ENCODE measurements at regions not wholly inside any gene's neighbourhood (a gene's known extent, or its start where the extent isn't known, plus 50 kb on each side); places are given as distances from the start of the nearest gene placed in this dataset.

DNA sequence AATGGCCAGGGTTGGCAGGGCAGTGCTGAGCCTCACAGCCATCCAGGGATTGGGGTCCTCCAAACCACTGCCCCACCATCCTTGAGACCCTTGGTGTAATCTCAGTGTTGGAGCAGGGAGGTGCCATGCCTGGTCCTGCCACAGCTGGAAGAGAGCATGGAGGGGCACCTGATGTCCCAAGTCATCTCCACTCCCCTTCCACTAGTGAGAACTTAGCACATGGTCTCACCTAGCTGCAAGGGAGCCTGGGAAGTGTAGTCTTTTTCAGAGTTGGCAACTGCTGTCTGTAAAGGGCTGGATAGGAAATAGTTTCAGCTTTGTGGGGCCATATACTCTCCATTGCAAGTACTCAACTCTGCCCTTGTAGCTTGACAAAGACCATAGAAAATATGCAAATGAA, 238.7 kb downstream of the RPS24 start:
- DNase-seq (ENCODE audit: low read depth in 2 of 2): no peak

DNA sequence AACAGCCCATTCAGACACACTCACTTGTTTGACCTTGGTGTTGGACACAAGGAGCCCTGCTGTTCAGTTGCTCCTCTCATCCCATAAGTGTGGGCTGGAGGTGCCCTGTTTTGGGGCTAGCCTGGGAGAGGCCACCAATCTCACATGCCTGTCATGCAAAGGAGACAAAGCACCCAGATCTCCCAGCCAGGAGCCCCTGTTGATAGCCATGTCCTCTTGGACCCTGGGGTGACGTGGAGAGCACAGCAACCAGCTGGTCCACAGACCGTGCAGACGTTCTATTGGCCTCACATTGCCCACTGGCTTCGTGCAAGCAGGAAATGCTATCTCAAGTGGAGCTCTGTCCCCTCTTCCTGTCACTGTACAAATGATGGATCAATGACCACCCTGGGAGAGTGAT, 240.8 kb downstream of the RPS24 start:
- DNase-seq (ENCODE audit: low read depth in 2 of 2): no peak

DNA sequence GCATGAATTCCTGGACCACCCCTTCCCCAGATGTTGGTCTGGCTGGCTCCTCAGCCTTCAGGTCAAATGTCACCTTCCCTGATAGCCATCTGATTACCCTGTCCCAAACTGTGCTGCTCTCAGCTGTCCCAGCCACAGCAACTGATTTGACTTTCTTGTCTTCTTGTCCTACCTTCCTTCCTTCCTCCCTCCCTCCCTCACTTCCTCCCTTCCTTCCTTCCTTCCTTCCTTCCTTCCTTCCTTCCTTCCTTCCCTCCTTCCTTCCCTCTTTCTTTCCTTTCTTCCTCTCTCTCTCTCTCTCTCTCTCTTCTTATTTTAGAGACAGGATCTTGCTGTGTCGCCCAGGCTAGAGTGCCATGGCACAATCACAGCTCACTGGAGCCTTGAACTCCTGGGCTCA, 242.5 kb downstream of the RPS24 start:
- DNase-seq (ENCODE audit: low read depth in 2 of 2): no peak

DNA sequence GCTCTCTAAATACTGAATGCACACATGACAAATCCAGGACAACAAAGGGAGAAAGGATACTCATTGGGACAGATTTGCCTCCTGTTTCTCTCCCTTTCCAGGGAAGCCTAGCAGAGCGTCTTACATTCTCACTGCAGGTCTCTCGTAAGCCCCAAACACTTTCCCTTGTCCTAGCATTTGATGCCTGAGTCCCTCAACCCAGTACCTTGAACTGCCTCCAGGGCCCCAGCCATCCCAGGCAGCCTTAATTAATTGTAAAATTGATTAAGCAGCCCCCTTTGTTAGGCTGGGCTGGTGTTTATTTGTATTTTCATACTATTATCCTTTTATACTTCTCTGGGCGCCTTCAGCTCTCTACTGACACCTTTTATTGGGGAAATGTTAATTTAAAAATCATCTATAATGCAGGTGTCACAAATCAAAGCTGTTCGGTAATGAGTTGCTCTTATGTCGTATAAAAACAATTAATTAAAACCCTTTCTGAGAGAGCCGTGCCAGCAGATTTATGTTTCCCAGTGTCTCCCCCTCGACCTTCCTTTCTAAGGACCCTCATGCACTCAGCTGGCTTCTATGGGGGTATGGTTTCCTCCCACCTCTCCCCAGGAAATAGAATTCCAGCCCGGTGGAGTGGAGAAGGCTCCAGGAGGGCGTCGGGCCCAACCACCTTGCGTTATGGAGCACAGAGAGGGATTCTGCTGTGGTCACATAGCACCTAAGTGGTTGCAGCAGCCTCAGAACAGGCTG, 243.8 kb downstream of the RPS24 start:
- no peak for DNase-seq (ENCODE audit: low read depth in 2 of 2)

DNA sequence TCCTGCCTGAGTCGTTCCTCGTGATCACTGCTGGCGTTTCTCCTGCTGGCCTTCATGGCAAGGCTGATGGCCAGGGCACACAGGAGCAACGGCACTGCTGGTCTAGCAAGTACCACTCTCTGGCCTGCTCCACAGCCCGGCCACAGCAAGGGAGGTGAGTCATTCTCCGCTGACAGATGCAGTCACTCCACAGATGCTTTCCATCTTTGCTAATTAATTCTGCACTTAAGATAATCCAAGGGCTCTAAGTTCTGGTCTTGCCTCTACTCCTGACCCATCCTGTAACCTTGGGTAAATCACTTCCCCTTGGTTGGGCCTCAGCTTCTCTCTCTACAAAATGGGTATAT, 244.4 kb downstream of the RPS24 start:
- no peak for DNase-seq (ENCODE audit: low read depth in 2 of 2)

DNA sequence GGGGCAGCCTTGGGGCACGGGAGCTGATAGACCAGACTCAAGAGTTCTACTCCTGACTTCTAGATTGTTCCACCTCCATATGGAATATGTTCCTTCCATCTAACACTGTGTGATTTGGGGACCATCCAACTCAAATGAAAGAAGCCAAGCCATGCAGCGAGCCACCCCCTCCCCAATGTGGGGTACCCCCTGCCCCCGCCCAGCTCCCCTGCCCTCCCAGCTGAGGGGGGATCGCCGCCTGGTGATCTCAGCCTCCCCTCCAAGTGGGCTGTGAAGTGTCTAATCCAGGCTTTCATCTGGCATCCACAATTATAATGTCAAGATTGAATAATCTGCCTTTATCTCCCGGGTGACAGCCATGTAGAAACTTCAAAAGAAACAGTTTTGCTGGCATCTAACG, 246.1 kb downstream of the RPS24 start:
- no peak for DNase-seq (ENCODE audit: low read depth in 2 of 2)

DNA sequence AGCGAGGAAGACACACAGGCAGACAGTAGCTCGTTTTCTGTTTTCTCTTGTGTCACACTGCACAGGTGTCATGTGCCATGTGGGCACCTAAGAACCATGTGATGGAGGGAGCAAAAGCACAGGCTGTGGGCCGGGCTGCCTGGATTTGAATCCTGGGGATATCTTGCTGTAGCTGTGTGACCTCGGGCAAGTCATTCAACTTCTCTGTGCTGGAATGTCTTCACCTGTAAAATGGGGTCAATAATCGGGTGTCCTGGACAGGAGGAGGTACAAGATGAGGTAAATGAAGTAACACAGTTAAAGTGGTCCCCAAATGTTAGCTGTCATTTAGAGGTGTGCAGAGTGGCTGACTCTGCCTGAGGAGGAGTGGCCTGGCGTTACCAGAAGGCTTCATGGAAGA, 246.9 kb downstream of the RPS24 start:
- no peak for DNase-seq (ENCODE audit: low read depth in 2 of 2)

DNA sequence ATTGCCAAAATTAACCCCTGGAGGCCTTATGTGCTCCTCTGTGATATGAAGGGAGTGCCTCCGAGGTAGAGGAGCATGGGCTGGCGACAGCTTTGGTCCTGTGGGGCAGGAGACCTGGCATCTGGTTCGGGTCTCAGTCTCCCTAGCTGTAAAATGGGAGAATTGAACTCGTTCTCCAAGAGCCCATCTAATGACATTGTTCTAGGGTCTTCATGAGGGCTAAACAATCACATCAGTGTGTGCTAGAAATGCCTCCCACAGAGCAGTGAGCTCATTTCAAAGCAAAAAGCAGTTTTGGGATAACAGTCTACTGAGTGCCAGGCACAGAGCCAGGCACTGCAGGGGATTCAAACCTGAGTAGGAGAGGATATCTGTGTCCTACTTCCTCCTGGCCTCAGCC, 248.0 kb downstream of the RPS24 start:
- DNase-seq (ENCODE audit: low read depth in 2 of 2): no peak

DNA sequence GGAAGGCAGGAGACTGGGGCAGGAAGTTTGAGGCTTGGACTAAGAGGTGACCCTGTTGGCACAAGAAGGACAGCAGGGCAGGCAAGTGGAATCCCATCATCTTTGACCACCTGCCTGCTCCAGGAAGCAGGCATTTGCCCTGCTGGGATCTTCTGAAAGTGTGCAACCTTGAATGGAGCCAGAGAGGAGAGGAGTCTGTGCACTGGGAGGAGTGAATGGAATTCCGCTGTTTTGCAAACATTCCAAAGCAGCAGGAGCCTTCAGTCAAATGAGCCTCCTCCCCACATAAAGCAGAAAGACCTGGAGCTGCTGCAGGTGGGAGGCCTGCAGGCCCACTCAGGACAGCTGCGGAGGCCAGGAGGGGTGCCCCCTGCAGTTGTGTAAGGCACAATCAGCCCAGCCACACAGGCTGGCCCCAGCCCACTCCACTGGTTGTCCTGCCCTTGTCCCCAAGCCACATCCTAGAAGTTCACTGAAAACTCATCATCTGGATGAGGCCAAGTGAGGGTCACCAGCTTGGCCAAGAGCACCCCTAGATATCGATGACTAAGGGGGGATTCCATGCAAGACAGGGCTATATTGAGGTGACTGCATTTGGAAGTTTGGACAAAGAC, 249.5 kb downstream of the RPS24 start:
- no peak for DNase-seq (ENCODE audit: low read depth in 2 of 2)

DNA sequence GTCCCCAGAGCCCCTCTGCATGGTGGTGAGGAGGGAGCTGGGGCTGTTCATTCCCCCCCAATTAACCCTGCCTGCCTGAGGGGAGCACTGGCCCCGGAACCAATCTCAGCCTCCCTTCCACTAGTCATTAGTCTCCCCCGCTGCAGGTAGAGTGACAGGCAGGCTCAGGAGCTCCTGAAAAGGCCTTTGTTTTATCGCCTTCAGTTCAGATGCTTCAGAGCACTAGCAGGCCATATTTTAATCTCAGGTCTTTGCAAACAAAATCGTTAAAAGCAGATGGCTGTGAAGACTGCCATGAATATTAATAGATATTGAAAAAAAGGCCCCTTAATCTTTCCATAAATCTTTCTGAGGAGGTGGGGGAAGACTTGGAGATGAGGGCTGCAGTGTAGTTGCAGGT, 250.7 kb downstream of the RPS24 start:
- DNase-seq (ENCODE audit: low read depth in 2 of 2): no peak

DNA sequence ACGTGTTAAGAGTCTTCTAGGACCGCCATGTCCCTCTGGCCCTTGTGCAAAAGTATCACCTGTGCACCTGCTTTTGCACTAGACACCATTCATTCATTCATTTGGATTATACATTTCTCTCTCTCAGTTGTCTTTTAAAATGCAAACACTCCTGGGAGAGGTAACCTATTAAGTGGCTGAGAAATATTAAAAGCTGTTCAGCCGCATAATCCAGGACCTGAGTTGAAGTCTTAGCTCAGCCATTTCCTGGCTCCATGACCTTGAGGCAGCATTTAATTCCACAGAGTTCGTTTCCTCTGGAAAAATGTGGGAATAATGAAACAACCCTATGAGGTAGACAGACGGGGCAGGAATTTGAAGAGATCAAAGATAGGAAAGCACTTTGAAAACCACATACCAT, 251.6 kb downstream of the RPS24 start:
- no peak for DNase-seq (ENCODE audit: low read depth in 2 of 2)

DNA sequence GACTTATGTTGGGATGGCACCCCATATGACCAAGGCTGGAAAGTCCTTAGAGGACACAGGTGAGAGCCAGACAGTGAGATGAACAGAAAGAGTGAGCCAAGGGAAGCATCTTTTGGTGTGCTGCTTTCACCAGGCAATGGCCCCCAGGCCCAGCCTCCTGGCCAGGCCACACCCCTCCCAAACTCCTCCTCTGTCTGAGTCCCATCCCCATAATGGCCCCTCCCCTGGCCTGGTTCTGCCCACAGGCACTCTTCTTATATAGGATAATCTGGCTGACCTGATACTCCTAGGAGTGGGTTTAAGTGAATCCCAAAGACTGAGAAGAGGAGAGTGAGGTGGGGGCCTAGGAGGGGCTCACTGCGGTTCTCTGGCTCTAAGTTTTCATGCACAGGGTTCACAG, 252.5 kb downstream of the RPS24 start:
- no peak for DNase-seq (ENCODE audit: low read depth in 2 of 2)

DNA sequence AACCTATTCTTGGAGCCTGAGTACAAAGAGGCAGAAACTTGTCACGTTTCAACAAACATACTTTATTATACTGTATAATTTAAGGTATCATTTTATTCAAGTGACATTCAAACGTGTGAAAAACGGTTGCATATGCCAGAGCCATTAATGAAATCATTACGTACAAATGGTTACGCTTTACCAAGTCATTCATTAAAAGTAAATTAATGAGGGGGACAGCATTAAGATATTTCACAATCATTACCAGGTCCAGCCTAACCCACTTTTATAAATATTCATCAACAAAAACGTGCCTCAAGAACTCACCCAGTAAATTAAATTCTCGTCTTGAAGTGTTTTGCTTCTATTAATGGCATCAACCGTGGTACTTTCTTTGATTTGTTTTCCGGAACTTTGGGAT, 253.0 kb downstream of the RPS24 start:
- DNase-seq (ENCODE audit: low read depth in 2 of 2): no peak

DNA sequence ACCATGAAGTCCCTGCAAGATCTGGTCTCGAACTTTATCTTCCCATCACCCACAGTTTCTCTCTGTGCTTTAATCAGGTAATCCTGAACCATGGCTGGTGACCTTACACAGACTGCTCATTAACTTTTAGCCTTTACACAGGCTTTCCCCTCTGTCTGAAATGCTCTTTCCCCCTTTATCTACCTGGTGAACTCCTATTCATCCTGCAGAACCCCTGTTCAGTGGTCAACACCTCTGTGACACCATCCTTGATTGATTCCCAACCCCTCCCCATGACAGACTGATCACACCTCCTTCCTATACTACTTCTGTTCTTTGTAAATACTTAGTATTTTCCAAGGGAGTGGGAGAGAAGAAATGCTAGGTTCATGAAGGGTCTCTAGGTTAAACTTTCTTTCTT, 254.0 kb downstream of the RPS24 start:
- no peak for DNase-seq (ENCODE audit: low read depth in 2 of 2)

DNA sequence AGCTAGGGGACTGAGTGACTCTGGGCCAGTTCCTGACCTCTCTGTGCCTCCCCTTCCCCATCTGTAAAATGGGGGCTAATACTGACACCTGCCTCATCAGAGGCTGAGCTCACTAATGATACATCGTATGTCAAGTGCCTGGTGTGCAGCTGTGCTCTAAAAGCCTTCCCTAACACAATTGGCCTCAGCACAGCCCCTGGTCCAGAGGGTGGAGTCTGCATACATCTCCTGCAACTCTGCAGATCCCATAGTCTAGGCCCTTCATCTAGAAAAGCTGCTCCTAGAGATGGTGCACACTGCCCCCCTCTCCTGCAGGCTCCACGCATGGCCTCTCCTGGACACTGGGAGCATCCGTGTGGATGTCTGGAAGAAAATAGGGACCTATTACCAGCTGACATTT, 255.0 kb downstream of the RPS24 start:
- no peak for DNase-seq (ENCODE audit: low read depth in 2 of 2)

DNA sequence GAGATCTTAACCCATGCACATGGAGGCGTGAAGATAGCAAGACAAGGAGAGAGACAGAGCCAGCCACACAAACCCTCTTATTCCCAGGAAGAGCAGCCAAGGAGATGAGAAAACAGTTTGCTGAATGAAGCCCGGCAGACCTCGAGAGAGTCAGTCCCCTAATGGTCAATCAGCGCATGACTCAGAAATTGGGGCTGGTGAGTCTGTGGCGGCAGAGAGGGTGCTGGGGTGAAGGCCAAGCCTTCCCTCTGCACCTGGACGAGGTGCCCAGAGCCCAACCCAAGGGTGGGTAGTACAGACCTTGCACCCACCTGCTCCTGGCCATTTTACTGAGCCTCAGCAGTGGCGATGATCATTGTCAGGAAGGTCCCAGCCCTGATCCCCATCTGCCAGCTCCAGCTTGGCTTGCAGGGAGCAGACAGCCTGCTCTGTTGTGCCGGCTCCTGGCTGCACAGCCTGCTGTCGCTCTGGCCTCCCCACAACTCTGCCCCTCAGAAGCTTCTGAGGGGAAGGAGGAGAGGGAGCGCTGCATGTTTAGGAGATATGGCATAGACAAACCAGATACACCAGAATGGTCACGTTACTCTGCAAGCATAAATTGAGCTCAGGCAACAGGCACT, 256.6 kb downstream of the RPS24 start:
- no peak for DNase-seq (ENCODE audit: low read depth in 2 of 2)

DNA sequence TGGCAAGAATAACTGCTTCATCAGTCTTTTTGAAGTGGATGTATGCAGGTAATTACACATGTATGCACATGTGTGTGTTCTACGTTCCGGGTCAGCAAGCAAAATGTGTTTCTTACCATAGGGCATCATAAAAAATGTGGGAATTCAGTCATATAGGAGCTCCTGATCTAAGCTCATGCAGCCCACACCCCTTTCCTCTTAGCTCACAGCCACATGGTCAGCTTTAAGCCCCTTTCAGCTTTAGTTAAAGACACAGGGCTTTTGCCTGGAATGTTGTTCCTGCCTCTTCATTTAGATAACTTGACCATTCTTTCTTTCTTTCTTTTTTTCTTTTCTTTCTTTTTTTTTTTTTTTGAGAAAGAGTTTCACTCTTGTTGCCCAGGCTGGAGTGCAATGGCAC, 258.1 kb downstream of the RPS24 start:
- DNase-seq (ENCODE audit: low read depth in 2 of 2): no peak

DNA sequence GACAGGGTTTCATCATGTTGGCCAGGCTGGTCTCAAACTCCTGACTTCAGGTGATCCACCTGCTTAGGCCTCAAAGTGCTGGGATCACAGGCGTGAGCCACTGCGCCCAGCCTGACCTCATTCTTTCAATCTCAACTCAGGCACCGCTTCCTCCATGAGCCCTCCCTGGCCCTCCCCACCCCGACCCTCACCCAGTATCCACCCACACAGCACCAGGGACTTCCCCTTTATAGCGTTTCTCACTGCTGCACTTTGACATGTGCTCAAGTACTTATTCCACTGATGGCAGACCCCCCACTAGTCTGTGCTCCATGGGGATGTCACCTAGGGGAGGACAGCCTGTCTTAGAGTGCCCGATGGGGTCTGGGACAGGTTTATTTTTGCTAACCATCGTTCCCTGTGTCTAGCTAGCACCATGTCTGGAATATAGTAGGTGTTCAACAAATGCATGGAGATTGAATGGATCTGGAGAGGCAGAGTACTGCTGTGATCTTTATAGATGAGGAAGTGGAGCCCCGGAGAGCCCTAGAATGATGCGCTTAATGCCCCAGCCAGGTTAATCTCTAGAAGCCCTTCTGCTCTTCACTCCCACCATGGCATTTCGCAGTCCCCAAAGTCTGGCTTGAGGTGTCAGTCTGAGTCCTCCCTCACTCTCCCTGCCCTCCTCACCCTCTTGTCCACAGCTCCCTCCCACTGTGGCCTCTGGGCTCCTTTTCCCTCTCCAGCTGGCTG, 258.8 kb downstream of the RPS24 start:
- DNase-seq (ENCODE audit: low read depth in 2 of 2): no peak

DNA sequence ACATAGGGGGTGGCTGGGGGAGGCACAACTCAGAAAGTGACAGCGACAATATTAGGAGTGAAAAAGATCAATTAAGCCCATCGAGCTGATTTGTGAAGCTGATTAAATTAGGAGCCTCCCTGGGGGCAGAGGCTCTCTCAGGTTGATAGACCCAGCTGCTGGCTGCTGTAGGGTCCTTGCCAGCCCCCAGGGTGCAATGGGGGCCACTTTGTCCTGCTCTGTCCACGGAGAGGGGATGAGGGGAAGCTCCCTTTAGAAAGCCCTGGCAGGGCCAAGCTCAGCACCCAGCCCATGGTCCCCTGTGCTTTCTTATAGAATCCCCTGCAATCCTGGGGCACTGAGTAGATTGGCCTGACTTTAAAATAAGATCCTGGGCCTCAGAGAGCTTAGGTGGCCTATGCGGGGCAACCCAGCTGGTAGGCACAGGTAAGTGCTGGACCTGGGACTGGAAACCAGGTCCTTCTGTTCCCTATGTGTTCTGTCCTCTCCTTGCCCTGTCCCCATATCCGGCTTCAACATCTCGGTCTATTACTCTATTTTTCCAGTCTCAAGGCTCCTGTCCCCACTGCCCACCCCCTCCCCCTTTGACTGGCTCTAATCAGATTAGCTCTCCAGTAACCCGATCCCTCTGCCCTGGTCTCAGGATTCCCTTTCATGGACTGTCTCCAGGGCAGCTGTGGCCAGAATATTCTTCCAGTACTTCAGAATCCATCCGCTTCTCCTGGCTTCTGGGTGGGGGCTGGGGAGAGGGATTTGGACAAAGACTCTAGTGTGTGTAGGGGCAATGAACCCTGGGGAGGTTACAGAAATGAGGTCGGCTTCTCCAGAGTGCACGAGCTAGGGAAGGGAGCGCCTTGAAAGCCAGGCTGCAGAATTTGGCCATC, 259.6 kb downstream of the RPS24 start:
- DNase-seq (ENCODE audit: low read depth in 2 of 2): no peak

DNA sequence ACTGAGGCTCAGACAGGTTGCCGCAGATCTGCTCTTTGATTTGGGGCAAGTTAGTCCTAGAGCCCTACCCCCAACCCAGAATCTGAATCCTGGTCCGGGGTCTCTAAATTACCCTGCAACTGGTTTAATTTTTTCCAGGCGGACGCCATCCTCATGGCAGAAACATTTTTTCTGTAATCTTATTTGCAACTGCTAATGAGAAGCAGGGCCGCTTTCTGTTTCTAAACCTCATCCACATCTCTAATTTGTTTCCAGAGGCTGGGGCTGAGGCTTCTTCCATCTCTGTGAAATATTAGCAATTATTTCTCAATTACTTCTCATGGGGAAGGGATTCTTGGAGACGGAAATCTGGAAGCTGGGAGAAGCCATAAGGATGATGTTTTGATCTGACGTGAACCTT, 261.6 kb downstream of the RPS24 start:
- DNase-seq (ENCODE audit: low read depth in 2 of 2): no peak

DNA sequence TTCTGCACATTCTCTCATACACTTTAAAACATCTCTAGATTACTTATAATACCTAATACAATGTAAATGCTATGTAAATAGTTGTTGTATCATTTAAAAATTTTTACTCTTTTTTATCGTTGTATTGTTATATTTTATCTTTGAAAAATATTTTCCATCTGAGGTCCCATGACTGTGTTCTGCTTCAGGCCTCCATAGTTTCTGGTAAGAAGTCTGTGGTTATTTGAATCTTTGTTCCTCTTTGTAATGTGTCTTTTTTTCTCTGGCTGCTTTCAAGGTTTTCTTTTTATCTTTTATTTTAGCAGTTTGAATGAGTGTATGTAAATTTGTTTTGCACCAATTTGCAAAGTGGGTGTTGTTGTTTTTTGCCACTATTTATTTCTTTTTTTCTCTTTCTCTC, 263.1 kb downstream of the RPS24 start:
- DNase-seq (ENCODE audit: low read depth in 2 of 2): no peak

DNA sequence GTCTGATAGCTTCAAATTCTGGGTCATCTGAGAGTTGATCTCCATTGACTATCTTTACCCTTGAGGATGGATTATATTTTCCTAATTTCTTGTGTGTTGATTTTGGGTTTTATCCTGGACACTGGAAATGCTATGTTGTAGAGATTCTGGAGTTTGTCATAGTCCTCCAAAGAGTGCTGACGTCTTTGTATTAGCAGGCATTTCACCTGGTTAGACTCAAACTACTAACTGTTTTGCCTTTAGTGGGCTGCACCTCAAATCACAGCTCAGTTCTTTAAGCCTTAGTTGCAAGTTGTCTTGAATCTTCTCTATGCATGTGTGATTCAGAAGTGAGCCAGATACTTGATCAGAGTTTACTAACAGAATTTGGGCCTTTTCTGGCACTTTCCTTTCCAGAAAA, 264.3 kb downstream of the RPS24 start:
- DNase-seq (ENCODE audit: low read depth in 2 of 2): no peak

Measured in stimulated activated CD4-positive, alpha-beta T cell treated with anti-CD3 and anti-CD28 coated beads, Interleukin-4, amount 100 ng/mL, for 48 hours (primary cell).